ENCODE measurements at regions not wholly inside any gene's neighbourhood (a gene's known extent, or its start where the extent isn't known, plus 50 kb on each side); places are given as distances from the start of the nearest gene placed in this dataset.

- DNase-seq (ENCODE audit: low spot score) = no peak
Observed at GRCh38 chr13:107028751-107029150, 460.8 kb upstream of the ARGLU1 start.

GRCh38 chr13:107025991-107026390 is 458.1 kb upstream of the ARGLU1 start:
- DNase-seq (ENCODE audit: low spot score) = no peak

- no peak for DNase-seq (ENCODE audit: low spot score)
Observed at GRCh38 chr13:107023335-107023734, 455.4 kb upstream of the ARGLU1 start.

GRCh38 chr13:107020393-107020792 is 452.5 kb upstream of the ARGLU1 start:
- no peak for DNase-seq (ENCODE audit: low spot score)

GRCh38 chr13:107018285-107018684 is 450.3 kb upstream of the ARGLU1 start:
- DNase-seq (ENCODE audit: low spot score) = no peak

GRCh38 chr13:107006661-107007060 is 438.7 kb upstream of the ARGLU1 start:
- no peak for DNase-seq (ENCODE audit: low spot score)

- DNase-seq (ENCODE audit: low spot score) = no peak
Observed at GRCh38 chr13:107005577-107005976, 437.6 kb upstream of the ARGLU1 start.

- DNase-seq (ENCODE audit: low spot score) = no peak
Observed at GRCh38 chr13:107003911-107004310, 436.0 kb upstream of the ARGLU1 start.

- no peak for DNase-seq (ENCODE audit: low spot score)
Observed at GRCh38 chr13:106998664-106999063, 430.7 kb upstream of the ARGLU1 start.

GRCh38 chr13:106997696-106998095 is 429.8 kb upstream of the ARGLU1 start:
- no peak for DNase-seq (ENCODE audit: low spot score)

- DNase-seq (ENCODE audit: low spot score) = no peak
Observed at GRCh38 chr13:106996867-106997618, 429.1 kb upstream of the ARGLU1 start.

GRCh38 chr13:106990594-106990993 is 422.7 kb upstream of the ARGLU1 start:
- DNase-seq (ENCODE audit: low spot score) = no peak

- no peak for DNase-seq (ENCODE audit: low spot score)
Observed at GRCh38 chr13:106989876-106990275, 421.9 kb upstream of the ARGLU1 start.

- no peak for DNase-seq (ENCODE audit: low spot score)
Observed at GRCh38 chr13:106987427-106987785, 419.5 kb upstream of the ARGLU1 start.

GRCh38 chr13:106986687-106987426 is 418.9 kb upstream of the ARGLU1 start:
- DNase-seq (ENCODE audit: low spot score) = no peak

- no peak for DNase-seq (ENCODE audit: low spot score)
Observed at GRCh38 chr13:106986033-106986484, 418.1 kb upstream of the ARGLU1 start.

- DNase-seq (ENCODE audit: low spot score) = no peak
Observed at GRCh38 chr13:106985481-106985880, 417.5 kb upstream of the ARGLU1 start.

GRCh38 chr13:106981051-106981450 is 413.1 kb upstream of the ARGLU1 start:
- no peak for DNase-seq (ENCODE audit: low spot score)

- DNase-seq (ENCODE audit: low spot score) = no peak
Observed at GRCh38 chr13:106967391-106967790, 399.5 kb upstream of the ARGLU1 start.

- DNase-seq (ENCODE audit: low spot score) = no peak
Observed at GRCh38 chr13:106963151-106963550, 395.2 kb upstream of the ARGLU1 start.

GRCh38 chr13:106961651-106962050 is 393.7 kb upstream of the ARGLU1 start:
- DNase-seq (ENCODE audit: low spot score) = no peak

GRCh38 chr13:106961216-106961615 is 393.3 kb upstream of the ARGLU1 start:
- DNase-seq (ENCODE audit: low spot score) = no peak

GRCh38 chr13:106958621-106959048 is 390.7 kb upstream of the ARGLU1 start:
- no peak for DNase-seq (ENCODE audit: low spot score)

- DNase-seq (ENCODE audit: low spot score) = no peak
Observed at GRCh38 chr13:106942563-106942962, 374.6 kb upstream of the ARGLU1 start.
